GM10248 (cell line): ENCODE measurements at regions not wholly inside any gene's neighbourhood (a gene's known extent, or its start where the extent isn't known, plus 50 kb on each side); places are given as distances from the start of the nearest gene placed in this dataset.

ENCODE experiments used
- CTCF ChIA-PET: fragments of 300-600 bp; sonication (Branson Sonifier 250); formaldehyde crosslinking; extraction: SDS; loops from one replicate; lab custom pipeline; 2021; ENCODE audit warnings: antibody characterized with exemption; lab: Yijun Ruan, JAX
- POLR2A ChIA-PET: fragments of 350-650 bp; sonication (Branson Sonifier 250); formaldehyde crosslinking; extraction: SDS; loops from one replicate; lab custom pipeline; 2020; ENCODE audit warnings: antibody characterized with exemption; lab: Yijun Ruan, JAX
- DNase-seq: peaks from one replicate; pipeline ENCODE4 v3.0.0; 2012; ENCODE audit errors: extremely low spot score
- TF ChIP-seq, protein P1 (sequence below): IDR thresholded peaks from 2 replicates; pipeline ENCODE4 v1.5.1; 2012; ENCODE audit warnings: mild to moderate bottlenecking, low read depth; ENCODE audit errors: extremely low read depth, missing control alignments, control extremely low read depth

DNA sequence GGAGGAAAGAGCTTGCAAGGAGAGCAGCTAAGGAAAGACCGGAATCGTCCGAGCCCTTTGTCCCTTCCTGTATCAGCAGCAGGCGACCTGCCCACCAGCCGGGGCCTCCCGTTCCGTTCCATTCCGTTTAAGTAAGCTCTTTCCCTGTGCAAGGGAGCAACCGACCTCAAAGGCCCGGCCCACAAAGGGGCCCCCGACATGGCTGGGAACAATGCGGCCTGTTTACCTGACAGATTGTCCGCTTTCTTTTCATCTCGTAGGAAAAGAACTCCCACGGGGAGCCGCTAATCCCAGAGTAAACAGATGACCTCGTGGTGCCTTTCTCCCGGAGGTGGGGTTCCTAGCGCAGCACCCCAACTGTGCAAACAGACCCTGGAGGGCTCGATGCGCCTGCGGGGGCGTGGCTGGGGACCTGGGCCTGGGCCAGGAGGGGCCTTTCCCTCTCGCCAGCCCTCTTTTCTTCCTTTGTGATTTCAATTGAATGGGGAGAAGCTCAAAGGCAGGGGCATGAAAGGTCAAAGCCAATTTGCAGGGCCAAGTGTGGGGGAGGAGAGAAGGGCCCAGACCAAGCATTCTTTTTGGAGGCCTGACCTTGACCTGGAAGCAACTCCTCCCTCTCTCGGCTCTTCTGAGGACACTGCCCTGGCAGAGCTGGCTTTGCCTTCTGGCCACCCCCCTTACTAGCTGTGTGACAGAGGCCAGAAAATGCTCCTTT lies 120.2 kb downstream of the INHBB start:
- TF ChIP-seq, protein P1, sequence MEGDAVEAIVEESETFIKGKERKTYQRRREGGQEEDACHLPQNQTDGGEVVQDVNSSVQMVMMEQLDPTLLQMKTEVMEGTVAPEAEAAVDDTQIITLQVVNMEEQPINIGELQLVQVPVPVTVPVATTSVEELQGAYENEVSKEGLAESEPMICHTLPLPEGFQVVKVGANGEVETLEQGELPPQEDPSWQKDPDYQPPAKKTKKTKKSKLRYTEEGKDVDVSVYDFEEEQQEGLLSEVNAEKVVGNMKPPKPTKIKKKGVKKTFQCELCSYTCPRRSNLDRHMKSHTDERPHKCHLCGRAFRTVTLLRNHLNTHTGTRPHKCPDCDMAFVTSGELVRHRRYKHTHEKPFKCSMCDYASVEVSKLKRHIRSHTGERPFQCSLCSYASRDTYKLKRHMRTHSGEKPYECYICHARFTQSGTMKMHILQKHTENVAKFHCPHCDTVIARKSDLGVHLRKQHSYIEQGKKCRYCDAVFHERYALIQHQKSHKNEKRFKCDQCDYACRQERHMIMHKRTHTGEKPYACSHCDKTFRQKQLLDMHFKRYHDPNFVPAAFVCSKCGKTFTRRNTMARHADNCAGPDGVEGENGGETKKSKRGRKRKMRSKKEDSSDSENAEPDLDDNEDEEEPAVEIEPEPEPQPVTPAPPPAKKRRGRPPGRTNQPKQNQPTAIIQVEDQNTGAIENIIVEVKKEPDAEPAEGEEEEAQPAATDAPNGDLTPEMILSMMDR: no peak
- CTCF ChIA-PET: interaction anchor here (1.0 kb wide), 1 partner anchor 18 kb away, joined by 3 read pairs; no protein-coding TSS in a partner anchor
- DNase-seq: no peak
- POLR2A ChIA-PET: no interaction called here

DNA sequence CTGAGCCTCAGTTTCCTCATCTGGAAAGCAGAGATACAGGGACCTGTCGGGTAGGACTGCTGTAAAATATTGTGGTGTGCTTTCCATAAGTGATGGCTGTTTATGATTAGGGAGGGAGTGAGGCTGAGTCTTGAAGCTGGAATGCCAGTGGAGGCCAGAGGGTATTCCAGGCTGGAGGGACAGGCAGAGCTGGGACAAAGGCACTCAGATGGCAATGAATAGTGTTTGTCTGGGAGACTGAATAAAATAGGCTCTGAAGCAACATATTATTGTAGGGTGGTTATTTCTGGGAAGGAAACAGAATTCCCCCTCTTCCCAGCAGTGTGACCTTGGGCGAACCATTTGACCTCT lies 120.7 kb downstream of the INHBB start:
- ChIA-PET CTCF (interaction anchor here (1.0 to 1.1 kb wide), 2 partner anchors 12 to 17 kb away, joined by 3 read pairs; no protein-coding TSS in a partner anchor), POLR2A (no interaction called here)
- no peak for DNase-seq
- TF ChIP-seq, protein P1: no peak

DNA sequence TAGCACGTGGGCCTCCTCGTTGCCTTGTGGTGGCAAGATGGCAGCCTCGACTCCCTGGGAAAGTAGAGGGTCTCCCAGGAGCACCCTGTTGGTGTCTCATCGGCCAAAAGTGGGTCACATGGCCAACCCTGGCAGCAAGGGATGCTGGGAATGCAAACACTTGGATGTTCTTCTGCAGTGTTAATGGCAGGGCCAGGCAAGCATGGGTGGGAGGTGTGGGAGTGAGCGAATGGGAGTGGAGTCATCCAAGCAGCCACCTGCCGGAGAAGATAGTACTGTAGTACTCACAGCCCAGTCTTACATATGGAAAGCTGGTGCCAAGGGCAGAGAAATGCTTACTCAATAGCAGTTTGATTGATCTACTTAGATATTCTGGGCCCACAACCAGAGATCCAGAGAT lies 122.2 kb downstream of the INHBB start:
- ChIA-PET CTCF (no interaction called here), POLR2A (no interaction called here)
- DNase-seq: no peak
- TF ChIP-seq, protein P1: no peak

DNA sequence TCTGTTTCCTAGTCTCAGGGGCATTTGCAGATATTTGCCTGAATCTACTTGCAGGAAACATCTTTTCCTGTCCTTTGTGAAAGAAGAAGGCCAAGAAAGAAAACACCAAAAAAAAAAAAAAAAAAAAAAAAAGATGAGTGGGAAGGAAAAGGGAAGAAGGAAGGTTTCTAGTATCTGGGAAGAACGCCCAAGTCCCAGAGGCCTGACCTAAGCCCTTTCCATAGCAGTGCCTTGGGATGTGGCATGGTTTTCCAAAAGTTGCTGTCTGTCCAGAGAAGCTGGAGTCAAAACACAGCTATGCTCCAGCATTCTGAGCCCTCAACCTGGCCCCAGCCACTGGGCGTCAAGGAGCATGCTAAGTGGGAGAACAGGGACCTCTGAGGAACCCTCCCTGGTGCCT lies 123.5 kb downstream of the INHBB start:
- TF ChIP-seq, protein P1: no peak
- DNase-seq: no peak
- ChIA-PET CTCF (no interaction called here), POLR2A (no interaction called here)

DNA sequence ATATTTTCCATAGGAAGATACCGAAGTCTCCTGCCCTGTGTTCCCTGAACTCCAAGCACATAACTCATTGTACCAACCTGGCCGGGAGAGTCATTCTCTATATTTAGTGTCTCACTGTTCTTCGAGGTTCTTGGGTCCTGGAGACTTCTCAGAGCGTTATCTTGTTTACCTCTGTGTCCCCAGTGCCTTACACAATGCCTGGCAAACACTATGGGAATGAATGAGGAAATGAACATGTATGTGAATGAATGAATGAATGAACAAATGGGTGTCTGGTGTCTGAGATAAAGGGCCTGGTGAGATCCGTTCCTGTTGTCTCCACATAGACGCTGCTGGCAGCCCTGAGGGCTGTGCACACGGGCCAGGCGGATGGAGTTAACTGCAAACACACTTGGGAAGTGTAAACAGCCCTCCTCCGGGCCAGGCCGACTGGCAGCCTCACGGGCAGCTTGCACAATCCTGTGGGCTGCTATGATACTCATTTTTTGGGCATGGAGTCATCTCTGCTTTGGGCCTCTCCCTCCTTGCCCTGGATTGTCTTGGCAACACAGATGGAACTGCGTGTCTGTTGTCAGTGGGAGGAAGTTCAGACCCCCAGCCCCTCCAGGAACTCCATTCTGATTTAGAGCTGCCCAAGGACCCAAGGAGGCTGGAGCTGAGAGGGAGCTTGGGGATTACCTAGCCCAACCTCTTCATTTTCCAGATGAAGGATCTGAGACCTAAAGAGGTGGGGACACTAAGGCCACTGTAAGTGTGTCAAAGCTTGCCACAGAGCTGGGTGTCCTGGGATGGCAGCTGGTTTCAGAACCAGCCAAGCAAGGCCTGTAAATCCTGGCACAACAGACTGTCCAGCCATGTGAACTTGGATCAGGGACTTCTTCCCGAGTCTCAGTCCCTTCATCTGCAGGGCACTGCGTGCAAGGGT lies 124.4 kb downstream of the INHBB start:
- no peak for DNase-seq
- ChIA-PET POLR2A (no interaction called here), CTCF (no interaction called here)
- TF ChIP-seq, protein P1: no peak

DNA sequence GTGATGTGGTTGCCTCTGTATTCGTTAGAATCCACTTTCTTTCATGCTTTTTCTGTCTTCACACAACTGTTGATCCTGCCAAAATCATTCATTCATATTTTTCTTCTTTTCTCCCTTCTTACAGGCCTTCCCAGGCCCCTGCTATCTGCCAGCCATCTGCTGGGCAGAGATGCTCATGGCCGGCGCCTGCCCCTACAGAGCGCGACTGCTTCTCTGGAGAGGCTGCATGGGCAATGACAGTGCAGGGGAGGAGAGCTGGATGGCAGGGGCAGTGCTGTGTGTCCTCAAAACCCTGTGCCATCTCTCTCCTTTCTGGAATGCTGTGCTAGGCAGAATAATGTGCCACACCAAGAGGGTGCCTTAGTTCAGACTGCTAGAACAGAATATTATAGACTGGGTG lies 125.2 kb downstream of the INHBB start:
- TF ChIP-seq, protein P1: no peak
- no peak for DNase-seq
- ChIA-PET POLR2A (no interaction called here), CTCF (no interaction called here)
